ENCODE measurements at regions not wholly inside any gene's neighbourhood (a gene's known extent, or its start where the extent isn't known, plus 50 kb on each side); places are given as distances from the start of the nearest gene placed in this dataset.

DNA sequence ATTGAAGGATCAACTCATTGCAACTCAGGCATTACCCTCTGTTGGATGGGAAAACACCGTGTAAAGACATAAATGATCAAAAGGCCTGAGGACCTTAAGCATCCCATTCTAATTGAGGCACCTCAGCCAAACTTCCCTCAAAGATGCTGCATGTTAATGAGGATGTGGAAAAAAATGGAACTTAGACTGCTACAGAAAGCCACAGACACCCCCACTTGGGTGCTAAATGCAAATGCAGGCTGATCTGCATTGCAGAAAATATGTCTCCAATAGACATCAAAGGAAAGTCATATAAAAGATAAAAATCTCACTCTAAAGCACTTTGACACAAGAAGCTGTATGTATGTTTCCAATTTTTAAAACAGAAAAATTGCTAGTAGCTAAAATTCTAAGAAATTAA, 504.7 kb downstream of the KCNJ3 start:
- Histone ChIP-seq H3K27me3 (ENCODE audit: control insufficient read depth, insufficient read depth, low read length) (no peaks in the 10 kb centered on the region), H3K9me3 (replicated peaks; ENCODE audit: control insufficient read depth, low read depth, low read length) (no peaks in the 10 kb centered on the region), H3K36me3 (ENCODE audit: control insufficient read depth, insufficient read depth, low read length) (no peaks in the 10 kb centered on the region), H3K27ac (ENCODE audit: low read length) (no peak overlapping the region), H3K4me3 (ENCODE audit: low read length) (no peak overlapping the region), H3K4me1 (ENCODE audit: control insufficient read depth, insufficient read depth, low read length) (no peaks in the 10 kb centered on the region)
- WGBS (ENCODE audit: insufficient coverage) = no CpG with 5 or more reads among the region's 1 CpG
- no peak for DNase-seq

DNA sequence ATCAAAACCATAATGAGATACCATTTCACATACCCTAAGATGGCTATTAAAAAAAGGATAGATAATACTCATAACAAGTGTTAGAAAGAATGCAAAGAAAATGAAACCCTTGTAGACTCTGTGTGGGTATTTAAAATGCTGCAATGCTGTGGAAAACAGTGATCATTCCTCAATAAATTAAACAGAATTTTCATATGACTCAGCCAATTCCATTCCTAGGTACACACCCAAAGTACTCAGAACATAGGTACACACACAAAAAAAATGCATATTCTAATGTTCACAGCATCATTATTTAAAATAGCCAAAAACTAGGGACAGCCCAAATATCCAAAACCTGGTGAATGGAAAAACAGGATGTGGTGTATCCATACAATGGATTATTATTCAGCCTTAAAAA, 502.3 kb downstream of the KCNJ3 start:
- H3K27ac ChIP-seq (ENCODE audit: low read length) = no peak overlapping the region
- H3K4me1 ChIP-seq (ENCODE audit: control insufficient read depth, insufficient read depth, low read length) = no peaks in the 10 kb centered on the region
- H3K36me3 ChIP-seq (ENCODE audit: control insufficient read depth, insufficient read depth, low read length) = no peaks in the 10 kb centered on the region

DNA sequence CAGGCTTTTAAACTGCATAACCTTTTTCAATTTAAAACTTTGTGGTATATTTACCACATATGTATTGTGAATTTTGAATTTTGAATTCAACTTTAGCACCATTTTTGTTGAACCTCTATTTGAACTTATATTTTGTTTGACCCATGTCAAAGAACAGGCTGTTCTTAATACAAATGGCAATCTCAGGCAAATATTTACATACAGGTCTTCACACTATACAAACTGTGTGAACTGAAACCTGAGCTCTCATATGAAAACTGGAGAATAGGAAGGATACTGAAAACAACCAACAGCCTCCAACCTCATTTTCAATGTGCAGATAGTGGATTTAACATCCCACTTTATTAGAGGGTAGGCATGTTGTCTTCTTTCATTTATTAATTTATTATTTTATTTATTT, 491.8 kb downstream of the KCNJ3 start:
- Histone ChIP-seq H3K36me3 (ENCODE audit: control insufficient read depth, insufficient read depth, low read length) (no peaks in the 10 kb centered on the region), H3K4me1 (ENCODE audit: control insufficient read depth, insufficient read depth, low read length) (no peaks in the 10 kb centered on the region), H3K27me3 (ENCODE audit: control insufficient read depth, insufficient read depth, low read length) (no peaks in the 10 kb centered on the region), H3K9me3 (replicated peaks; ENCODE audit: control insufficient read depth, low read depth, low read length) (no peaks in the 10 kb centered on the region), H3K4me3 (ENCODE audit: low read length) (no peak overlapping the region), H3K27ac (ENCODE audit: low read length) (no peak overlapping the region)
- DNase-seq = no peak

More for the DNA sequence above, 502.3 kb downstream of the KCNJ3 start:
- no peak for DNase-seq
- no peak overlapping the region for H3K4me3 ChIP-seq (ENCODE audit: low read length)
- no peaks in the 10 kb centered on the region for H3K9me3 ChIP-seq (replicated peaks; ENCODE audit: control insufficient read depth, low read depth, low read length)
- H3K27me3 ChIP-seq (ENCODE audit: control insufficient read depth, insufficient read depth, low read length) = no peaks in the 10 kb centered on the region

DNA sequence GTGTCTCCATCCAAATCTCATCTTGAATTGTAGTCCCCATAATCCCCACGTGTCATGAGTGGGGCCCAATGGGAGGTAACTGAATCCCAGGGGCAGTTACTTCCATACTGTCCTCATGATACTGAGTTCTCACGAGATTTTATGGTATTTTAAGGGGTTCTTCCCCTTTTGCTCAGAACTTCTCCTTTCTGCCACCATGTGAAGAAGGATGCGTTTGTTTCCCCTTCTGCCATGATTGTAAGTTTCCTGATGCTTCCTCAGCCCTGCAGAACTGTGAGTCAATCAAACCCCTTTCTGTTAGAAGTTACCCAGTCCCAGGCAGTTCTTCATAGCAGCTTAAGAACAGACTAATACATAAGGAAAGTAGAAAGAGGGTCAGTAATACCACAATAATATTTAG, 480.4 kb downstream of the KCNJ3 start:
- H3K4me3 ChIP-seq (ENCODE audit: low read length) = no peak overlapping the region
- WGBS (ENCODE audit: insufficient coverage) = no CpG with 5 or more reads among the region's 3 CpGs
- no peaks in the 10 kb centered on the region for H3K36me3 ChIP-seq (ENCODE audit: control insufficient read depth, insufficient read depth, low read length)
- H3K4me1 ChIP-seq (ENCODE audit: control insufficient read depth, insufficient read depth, low read length) = no peaks in the 10 kb centered on the region
- no peaks in the 10 kb centered on the region for H3K27me3 ChIP-seq (ENCODE audit: control insufficient read depth, insufficient read depth, low read length)
- no peak for DNase-seq
- H3K27ac ChIP-seq (ENCODE audit: low read length) = no peak overlapping the region
- H3K9me3 ChIP-seq (replicated peaks; ENCODE audit: control insufficient read depth, low read depth, low read length) = no peaks in the 10 kb centered on the region

DNA sequence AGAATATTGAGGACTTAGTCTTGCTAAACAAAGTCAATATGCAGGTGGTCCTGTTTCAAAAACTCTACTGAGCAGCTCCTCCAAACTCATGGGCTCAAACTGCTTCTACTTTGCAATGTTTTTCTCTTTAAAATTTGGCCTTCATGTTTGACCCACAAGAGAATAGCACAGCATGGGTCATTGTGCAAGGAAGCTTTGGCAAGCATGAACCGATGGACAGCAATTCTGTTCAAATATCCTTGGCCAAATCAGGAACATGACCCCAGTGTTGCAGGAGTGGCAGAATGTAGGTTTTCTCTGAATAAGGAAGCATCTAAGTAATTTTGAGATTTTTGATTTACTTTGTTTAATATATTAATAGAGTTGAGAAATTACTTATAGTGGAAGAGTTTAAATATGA, 477.9 kb downstream of the KCNJ3 start:
- H3K27ac ChIP-seq (ENCODE audit: low read length) = no peak overlapping the region
- H3K36me3 ChIP-seq (ENCODE audit: control insufficient read depth, insufficient read depth, low read length) = no peaks in the 10 kb centered on the region
- no peaks in the 10 kb centered on the region for H3K27me3 ChIP-seq (ENCODE audit: control insufficient read depth, insufficient read depth, low read length)
- H3K9me3 ChIP-seq (replicated peaks; ENCODE audit: control insufficient read depth, low read depth, low read length) = no peaks in the 10 kb centered on the region
- WGBS (ENCODE audit: insufficient coverage) = 38% methylated on average over 1 of the region's 1 CpG
- H3K4me3 ChIP-seq (ENCODE audit: low read length) = no peak overlapping the region
- H3K4me1 ChIP-seq (ENCODE audit: control insufficient read depth, insufficient read depth, low read length) = no peaks in the 10 kb centered on the region
- DNase-seq = no peak

DNA sequence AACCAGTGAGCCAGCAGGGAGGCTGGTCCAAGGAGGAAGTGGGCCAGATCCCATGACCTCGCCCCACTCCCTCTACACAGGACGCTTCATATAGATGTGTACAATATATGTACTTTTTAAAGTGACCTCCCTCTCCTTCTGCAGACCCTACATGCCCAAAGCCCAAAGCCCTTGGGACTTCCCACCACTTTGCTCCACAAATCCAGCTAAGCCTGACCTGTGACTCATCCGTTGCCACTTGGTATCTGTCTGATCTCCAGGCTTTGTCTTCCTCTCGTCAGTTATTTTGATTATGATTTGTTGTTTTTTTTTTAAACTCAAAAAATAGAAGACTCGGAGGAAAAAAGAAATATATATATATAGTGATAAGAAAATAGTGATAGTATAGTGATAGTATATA, 470.8 kb downstream of the KCNJ3 start:
- Histone ChIP-seq H3K9me3 (replicated peaks; ENCODE audit: control insufficient read depth, low read depth, low read length) (no peaks in the 10 kb centered on the region), H3K4me3 (ENCODE audit: low read length) (no peak overlapping the region), H3K4me1 (ENCODE audit: control insufficient read depth, insufficient read depth, low read length) (no peaks in the 10 kb centered on the region), H3K27me3 (ENCODE audit: control insufficient read depth, insufficient read depth, low read length) (no peaks in the 10 kb centered on the region), H3K36me3 (ENCODE audit: control insufficient read depth, insufficient read depth, low read length) (no peaks in the 10 kb centered on the region), H3K27ac (ENCODE audit: low read length) (no peak overlapping the region)
- WGBS (ENCODE audit: insufficient coverage) = no CpG with 5 or more reads among the region's 5 CpGs
- DNase-seq = no peak

DNA sequence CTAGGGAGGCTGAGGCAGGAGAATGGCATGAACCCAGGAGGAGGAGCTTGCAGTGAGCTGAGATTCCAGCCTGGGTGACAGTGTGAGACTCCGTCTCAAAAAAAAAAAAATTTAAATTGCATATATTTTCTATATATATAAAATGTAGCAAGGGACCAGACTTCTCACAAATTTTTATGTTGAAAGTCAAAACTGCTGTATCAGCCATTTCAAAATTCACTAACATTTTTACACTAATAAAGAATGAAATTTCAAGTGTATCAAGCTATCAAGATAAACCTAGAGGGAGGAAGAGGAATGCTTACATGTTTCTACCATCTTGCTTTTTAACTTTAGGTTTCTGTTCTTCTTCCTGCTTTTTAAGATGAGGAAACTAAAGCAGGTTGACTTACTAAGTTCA, 464.0 kb downstream of the KCNJ3 start:
- H3K4me1 ChIP-seq (ENCODE audit: control insufficient read depth, insufficient read depth, low read length) = no peaks in the 10 kb centered on the region
- H3K27ac ChIP-seq (ENCODE audit: low read length) = no peak overlapping the region
- no peak for DNase-seq
- H3K4me3 ChIP-seq (ENCODE audit: low read length) = no peak overlapping the region
- H3K27me3 ChIP-seq (ENCODE audit: control insufficient read depth, insufficient read depth, low read length) = no peaks in the 10 kb centered on the region
- WGBS (ENCODE audit: insufficient coverage) = no CpG with 5 or more reads among the region's 1 CpG
- H3K36me3 ChIP-seq (ENCODE audit: control insufficient read depth, insufficient read depth, low read length) = no peaks in the 10 kb centered on the region
- no peaks in the 10 kb centered on the region for H3K9me3 ChIP-seq (replicated peaks; ENCODE audit: control insufficient read depth, low read depth, low read length)

DNA sequence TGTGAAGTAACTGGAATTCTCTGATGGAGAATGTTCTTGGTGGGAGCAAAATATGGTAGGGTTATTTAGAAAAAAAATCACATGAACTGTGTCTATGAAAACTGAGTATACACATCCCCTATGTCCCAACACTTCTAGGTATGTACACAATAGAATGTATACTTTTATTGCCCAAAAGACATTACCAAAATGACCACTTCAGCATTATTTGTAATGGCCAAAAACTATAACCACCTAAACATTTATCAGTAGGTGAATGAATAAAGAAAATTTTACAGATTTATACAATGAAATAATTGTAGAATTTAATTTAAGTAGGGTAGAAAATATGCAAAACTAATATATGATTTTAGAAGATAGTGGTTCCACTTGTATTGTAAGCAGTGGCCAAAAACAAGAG, 462.8 kb downstream of the KCNJ3 start:
- Histone ChIP-seq H3K4me3 (ENCODE audit: low read length) (no peak overlapping the region), H3K27me3 (ENCODE audit: control insufficient read depth, insufficient read depth, low read length) (no peaks in the 10 kb centered on the region), H3K9me3 (replicated peaks; ENCODE audit: control insufficient read depth, low read depth, low read length) (no peaks in the 10 kb centered on the region), H3K36me3 (ENCODE audit: control insufficient read depth, insufficient read depth, low read length) (no peaks in the 10 kb centered on the region), H3K27ac (ENCODE audit: low read length) (no peak overlapping the region), H3K4me1 (ENCODE audit: control insufficient read depth, insufficient read depth, low read length) (no peaks in the 10 kb centered on the region)
- no peak for DNase-seq

DNA sequence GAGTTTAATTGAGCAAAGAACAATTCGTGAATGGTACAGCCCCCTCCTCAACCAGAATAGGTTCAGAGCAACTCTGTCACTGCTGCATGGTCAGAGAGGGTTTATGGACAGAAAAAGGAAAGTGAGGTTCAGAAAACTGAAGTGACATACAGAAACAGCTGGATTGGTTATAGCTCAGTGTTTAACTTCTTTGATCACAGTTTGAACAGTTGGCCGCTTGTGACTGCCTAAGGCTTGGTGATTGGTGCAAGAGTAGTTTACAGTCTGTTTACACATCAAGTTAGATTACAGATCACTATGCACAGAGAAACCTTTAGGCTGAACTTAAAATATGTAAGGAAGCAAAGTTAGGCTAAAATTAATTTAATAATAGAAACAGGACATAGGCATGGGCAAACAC, 459.2 kb downstream of the KCNJ3 start:
- DNase-seq = no peak
- H3K27me3 ChIP-seq (ENCODE audit: control insufficient read depth, insufficient read depth, low read length) = no peaks in the 10 kb centered on the region
- WGBS (ENCODE audit: insufficient coverage) = no CpG with 5 or more reads among the region's 2 CpGs

DNA sequence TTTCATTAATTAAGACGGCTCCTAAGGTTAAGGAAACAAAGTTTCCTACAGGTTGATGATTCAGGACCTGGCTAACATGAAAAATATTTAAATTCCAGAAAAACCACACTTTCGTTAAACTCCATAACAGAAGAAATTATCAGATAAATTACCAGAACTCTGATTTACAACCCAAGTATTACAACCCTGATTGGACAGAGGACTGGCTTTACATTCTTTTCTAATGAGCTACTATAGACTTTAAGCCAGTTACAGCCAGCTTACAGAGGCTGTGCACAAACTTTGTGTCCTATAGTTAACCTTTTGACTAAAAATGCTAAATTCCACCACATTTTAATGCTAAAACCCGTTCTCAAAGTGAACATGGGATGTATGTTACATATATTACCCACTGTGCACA, 458.6 kb downstream of the KCNJ3 start:
- no CpG with 5 or more reads among the region's 3 CpGs for WGBS (ENCODE audit: insufficient coverage)
- Histone ChIP-seq H3K4me1 (ENCODE audit: control insufficient read depth, insufficient read depth, low read length) (no peaks in the 10 kb centered on the region), H3K9me3 (replicated peaks; ENCODE audit: control insufficient read depth, low read depth, low read length) (no peaks in the 10 kb centered on the region), H3K36me3 (ENCODE audit: control insufficient read depth, insufficient read depth, low read length) (no peaks in the 10 kb centered on the region), H3K27ac (ENCODE audit: low read length) (no peak overlapping the region), H3K4me3 (ENCODE audit: low read length) (no peak overlapping the region), H3K27me3 (ENCODE audit: control insufficient read depth, insufficient read depth, low read length) (no peaks in the 10 kb centered on the region)
- no peak for DNase-seq

More for the DNA sequence above, 459.2 kb downstream of the KCNJ3 start:
- Histone ChIP-seq H3K4me3 (ENCODE audit: low read length) (no peak overlapping the region), H3K9me3 (replicated peaks; ENCODE audit: control insufficient read depth, low read depth, low read length) (no peaks in the 10 kb centered on the region), H3K36me3 (ENCODE audit: control insufficient read depth, insufficient read depth, low read length) (no peaks in the 10 kb centered on the region), H3K4me1 (ENCODE audit: control insufficient read depth, insufficient read depth, low read length) (no peaks in the 10 kb centered on the region), H3K27ac (ENCODE audit: low read length) (no peak overlapping the region)

DNA sequence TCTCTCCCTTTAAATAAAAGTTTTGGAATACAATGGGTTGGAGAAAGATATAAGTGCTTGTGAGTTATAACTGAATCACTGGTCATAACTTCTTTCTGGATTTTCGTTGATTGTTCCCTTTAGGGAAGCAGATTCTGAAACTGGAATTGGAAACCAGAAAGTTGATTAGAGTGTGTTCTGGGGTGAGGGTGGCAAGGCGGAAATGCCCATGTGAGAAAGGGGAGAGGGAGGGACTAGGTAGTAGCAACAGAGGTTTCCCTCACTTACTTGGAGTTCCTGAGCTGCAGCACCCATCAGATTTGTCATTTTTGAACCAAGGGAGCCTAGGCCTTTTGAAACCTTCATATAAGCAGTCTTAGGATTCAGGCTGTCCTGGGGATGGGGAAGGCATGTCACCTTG, 453.4 kb downstream of the KCNJ3 start:
- no peak for DNase-seq
- Histone ChIP-seq H3K4me1 (ENCODE audit: control insufficient read depth, insufficient read depth, low read length) (no peaks in the 10 kb centered on the region), H3K4me3 (ENCODE audit: low read length) (no peak overlapping the region), H3K9me3 (replicated peaks; ENCODE audit: control insufficient read depth, low read depth, low read length) (no peaks in the 10 kb centered on the region), H3K27ac (ENCODE audit: low read length) (no peak overlapping the region), H3K27me3 (ENCODE audit: control insufficient read depth, insufficient read depth, low read length) (no peaks in the 10 kb centered on the region), H3K36me3 (ENCODE audit: control insufficient read depth, insufficient read depth, low read length) (no peaks in the 10 kb centered on the region)
- WGBS (ENCODE audit: insufficient coverage) = 83% methylated on average over 2 of the region's 2 CpGs
